NCI-H748 (cell line): ENCODE measurements at regions not wholly inside any gene's neighbourhood (a gene's known extent, or its start where the extent isn't known, plus 50 kb on each side); places are given as distances from the start of the nearest gene placed in this dataset.
"Not testable (repeated sequence)": the region's sequence is repeated elsewhere in the genome, so short reads cannot be mapped to it uniquely, and the experiment has no call there.

Source experiments
- DNase-seq: peaks from one replicate; lab custom pipeline; 2025; ENCODE audit not compliant: unreplicated experiment; lab: John Stamatoyannopoulos, UW

DNA sequence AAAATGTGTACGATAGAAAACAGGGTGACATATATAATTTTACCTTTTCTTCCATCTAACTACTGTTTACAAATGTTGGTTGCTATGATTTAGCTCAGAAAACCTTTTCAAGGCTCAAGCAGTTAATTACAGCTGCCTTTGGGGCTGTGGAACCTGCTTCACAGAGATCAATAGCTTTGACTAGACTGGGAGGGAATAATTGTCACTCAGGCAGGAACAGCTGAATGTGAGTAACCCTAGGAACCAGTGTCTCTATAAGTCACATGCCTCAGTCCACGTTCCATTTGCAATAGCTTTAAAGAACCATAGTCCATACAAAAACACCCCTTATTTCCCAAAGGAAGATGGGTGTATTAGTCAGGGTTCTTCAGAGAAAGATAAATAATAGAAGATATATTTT lies 306.8 kb upstream of the ERCC4 start:
- DNase-seq = peak; percentile 8

DNA sequence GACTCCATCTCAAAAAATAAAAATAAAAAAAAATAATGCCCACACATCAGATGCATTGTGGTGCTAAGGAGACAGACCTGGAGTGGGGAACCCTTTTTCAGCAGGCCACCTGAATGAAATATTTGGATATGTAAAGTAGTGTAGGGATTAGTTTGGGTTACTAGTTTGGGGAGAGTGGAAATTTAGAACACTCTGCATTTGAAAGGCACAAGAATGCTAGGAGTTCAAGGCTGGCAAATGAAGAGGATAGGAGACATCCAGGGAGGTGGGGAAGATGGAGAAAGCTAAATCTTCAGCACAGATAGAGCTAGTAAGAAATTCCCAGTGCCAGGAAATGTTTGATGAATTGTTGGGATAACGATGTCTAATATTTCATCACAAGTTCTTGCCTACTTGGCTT lies 298.3 kb upstream of the ERCC4 start:
- no peak for DNase-seq

DNA sequence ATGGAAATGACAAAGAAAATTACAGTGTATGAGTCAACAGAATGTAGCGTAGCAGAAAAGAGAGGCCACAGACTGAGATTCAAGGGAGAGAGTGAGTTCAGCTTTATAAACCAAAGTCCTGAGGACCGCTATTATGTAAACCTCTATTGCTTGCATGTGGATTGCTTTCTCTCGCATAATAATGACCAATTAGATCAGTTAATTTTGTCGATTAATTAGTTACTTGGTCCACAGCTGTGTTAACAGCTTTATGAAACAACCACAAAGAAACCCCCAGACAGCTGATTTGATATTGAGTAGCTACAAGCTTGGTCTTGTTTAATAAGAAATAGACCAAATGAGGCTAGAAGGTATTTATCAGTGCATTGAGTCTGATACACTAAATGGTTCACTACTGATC lies 291.8 kb upstream of the ERCC4 start:
- DNase-seq = no peak

DNA sequence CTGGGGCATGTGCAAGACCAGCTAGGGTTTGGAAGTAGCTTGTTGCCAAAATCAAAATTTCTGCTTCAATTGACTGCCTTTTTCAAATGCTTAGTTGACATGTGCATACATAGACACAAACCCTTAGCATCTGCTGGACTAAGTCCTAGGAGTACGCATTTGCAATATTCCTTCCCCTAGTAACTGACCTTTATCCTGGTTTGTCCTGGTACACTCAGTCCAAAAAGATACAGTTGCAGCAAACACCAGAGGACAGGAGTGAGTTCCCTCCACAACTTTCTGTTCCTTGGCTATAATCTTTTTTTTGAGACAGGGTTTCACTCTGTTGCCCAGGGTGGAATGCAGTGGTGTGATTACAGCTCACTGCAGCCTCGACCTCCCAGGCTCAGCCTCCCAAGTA lies 290.2 kb upstream of the ERCC4 start:
- DNase-seq = no peak

DNA sequence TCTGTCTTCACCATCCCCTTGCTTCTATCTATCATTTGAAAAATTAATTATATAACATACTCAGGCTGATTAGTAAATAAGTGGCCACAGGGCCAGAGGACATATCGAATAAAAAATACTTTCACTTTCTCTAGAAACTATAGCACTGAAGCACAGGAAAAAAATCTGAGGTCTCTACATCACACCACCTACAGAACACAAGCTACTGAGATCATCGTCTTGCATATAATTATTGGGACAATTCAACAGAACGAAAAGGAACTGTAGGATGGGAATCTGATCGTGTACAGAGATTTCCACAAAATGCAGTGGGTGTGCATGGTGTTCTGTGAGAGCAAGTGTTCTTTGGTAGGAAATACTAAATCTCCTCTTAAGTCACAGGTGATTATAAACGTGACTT lies 289.6 kb upstream of the ERCC4 start:
- no peak for DNase-seq

DNA sequence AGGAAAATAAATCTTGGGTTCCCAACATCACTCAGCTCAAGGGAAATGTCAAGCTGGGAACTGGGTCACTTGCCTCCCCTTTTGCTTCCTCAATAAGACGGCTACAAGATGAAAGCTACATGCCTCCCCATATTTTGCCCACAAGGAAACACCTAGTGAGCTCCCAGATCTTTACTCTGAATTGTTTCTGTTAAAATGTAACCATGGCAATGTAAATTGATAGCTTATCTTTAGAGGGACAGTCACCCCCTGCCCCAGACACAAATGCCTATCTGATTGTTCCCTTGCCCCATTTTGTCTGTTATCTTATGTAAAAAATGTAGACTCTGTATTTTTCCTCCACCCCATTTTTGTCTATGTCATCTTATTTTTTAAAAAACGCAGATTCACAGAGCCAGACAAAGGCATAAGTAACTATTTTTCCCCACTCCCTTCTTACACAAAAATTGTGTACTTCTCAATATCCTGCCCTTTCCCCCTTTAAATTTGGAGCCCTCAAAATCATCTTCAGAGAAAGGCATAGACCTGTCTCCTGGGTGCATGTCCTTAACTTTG lies 288.7 kb upstream of the ERCC4 start:
- no peak for DNase-seq

DNA sequence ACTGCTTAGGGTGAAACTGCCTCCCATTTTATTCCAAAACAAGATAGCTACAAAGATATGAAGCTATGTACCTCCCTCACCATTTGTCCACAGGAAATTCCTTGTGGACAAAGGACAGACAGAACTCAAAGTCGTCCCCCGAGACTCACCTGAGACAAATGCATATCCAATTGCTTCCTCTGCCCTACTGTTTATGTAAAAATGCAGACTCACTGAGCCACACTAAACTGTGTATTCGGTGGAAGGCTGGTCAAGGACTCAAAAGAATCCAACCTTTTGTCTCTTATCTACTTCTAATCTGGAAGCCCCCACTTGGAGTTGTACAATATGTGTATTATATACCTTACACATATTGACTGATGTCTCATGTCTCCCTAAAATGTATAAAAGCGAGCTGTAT lies 288.0 kb upstream of the ERCC4 start:
- no peak for DNase-seq

DNA sequence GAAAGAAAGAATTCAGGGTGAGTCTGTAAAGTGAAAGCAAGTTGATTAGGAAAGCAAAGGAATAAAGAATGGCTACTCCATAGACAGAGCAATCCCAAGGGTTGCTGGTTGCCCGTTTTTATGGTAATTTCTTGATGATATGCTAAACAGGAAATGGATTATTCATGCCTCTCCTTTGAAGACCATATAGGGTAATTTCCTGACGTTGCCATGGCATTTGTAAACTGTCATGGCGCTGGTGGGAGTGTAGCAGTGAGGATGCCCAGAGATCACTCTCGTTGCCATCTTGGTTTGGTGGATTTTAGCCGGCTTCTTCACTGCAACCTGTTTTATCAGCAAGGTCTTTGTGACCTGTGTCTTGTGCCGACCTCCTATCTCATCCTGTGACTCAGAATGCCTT lies 287.4 kb upstream of the ERCC4 start:
- not testable (repeated sequence) for DNase-seq

DNA sequence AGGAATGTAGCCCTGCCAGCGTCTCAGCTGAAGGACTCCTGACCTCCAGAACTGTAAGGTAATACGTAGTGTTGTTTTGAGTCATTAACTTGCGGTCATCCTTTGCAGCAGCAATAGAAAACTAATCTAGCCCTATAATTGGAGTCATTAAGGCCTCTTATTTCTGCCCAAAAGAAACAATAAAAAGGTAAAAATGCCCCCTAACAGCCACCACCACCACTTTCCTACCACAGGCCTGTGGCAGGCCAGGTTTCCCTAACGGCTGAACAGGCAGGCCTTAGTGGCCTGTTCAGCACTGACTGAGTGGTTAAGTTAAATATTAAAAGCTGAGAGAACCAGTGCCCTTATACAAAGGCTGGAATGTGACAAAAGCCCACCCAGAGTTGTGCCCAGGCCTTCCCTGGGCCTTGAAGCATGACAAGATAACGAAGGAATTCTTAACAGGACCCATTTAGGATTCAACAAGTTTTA lies 286.5 kb upstream of the ERCC4 start:
- no peak for DNase-seq

DNA sequence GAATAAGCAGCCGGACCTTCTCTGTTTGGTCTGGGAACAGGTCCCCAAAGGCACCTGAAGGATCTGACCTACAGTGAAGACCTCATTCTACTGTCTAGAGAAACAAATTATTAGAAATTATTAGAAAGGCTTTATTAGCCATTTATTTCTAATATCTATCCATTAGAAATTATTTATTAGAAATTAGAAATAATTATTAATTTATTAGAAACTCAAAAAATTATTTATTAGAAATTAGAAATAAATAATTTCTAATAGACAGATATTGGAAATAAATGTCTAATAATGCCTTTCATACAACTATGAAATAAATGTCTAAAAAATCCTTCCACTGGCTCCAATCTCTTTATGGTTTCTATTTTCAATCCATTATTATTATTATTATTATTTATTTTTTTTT lies 285.7 kb upstream of the ERCC4 start:
- no peak for DNase-seq

DNA sequence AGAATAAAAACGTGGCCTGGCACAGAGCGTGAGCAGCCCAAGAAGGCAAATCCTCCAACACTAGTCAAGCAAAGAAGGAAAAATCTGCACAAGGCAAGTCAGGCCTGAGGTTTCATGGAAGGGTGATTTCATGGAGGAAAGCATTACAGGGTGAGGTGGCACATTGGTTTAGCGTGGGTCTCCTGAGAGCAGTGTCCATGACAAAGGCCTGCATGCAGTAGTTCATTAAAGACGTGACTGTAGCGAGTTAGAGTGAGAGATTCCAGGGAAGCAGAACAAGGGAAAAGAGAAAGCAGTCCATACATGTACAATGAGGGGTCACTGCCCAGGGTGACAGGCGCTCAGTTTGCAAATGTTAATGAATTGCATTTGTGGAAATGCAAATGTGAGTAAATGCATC lies 285.0 kb upstream of the ERCC4 start:
- no peak for DNase-seq

DNA sequence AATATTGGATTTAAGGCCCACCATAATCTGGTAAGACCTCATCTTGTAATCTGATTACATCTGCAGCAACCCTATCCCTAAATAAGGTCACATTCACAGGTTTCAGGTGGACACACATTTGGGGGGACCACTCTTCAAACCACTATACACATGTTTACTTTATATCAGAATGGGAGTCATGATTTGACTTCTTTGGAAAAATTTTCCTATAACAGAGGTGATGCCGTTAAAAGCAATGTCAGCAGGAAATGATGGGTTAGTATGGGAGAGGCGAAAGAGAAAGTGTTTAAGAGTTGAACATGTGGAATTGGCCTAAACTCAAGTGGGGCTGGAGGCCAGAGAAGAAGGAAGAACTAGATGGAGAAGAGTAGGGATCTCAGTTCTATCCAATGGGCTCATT lies 281.7 kb upstream of the ERCC4 start:
- no peak for DNase-seq

DNA sequence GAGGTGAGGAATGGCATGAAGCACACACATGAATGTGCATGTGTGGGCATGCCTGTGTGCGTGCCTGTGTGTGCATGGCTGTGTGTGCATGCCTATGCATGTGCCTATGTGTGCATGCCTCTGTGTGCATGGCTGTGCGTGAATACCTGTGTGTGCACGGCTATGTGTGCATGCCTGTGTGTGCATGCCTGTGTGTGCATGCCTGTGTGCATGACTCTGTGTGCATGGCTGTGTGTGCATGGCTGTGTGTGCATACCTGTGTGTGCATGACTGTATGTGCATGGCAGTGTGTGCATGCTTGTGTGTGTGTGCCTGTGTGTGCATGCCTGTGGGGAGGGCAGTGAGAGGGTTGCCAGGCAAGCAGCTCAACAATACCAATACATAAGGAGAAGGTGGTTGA lies 276.5 kb upstream of the ERCC4 start:
- no peak for DNase-seq

DNA sequence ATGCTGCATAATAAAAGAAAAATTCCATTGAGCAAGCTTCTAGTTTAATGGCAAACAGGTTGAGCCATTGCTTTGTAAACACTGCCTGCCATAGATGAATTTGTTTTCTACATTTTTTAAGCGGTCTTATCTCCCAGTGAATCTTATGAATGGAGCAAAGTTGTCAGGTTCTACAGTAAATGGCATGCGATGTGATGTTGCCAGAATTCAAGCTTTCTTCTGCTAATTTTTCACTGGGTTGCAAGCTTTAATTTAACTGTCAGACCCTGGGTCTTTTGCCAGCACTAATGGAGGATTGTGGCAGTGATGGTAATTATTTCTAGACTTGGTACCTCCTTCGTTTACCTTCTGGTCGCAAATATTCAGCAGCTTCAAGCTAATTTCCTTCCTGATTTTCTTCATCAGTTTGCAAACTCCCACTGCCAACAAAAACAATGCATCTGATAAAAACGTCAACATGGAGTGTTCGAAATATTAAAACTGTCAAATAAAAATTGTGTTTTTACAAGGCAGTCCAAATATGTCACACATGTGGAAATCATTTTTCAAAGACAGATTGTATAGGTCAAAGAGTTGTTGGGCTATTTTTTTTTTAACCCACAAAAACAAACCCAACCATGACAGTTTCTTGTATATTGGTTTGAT lies 274.2 kb upstream of the ERCC4 start:
- DNase-seq = no peak

DNA sequence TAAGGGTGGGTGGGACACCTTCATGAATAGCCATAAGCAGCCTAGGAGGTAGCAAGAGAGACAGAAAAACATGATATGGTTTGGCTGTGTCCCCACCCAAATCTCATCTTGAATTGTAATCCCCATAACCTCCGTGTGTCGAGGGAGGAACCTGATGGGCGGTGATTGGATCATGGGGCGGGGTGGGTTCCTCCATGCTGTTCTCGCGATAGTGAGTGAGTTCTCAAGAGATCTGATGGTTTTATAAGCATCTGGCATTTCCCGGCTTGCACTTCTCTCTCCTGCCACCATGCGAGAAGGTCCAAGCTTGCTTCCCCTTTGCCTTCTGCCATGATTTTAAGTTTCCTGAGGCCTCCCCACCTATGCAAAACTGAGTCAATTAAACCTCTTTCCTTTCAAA lies 259.1 kb upstream of the ERCC4 start:
- DNase-seq = no peak

DNA sequence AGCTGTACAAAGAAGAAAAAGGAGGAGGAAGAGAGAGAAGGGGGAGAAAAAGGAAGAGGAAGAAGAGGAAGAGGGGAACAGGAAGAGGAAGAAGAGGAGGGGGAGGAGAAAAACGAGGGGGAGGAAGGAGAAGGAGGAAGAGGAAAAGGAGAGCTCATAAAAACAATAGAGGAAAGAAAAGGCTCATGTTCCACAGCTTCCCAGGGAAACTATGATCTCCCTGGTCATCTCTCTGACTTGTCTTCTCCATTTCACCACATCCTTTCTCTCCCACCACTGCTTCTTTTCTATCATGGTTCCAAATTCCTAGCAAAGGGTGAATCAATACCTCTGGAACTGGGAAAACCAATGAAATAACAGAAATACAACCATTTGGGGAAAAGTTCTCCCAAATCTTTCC lies 254.1 kb upstream of the ERCC4 start:
- no peak for DNase-seq

DNA sequence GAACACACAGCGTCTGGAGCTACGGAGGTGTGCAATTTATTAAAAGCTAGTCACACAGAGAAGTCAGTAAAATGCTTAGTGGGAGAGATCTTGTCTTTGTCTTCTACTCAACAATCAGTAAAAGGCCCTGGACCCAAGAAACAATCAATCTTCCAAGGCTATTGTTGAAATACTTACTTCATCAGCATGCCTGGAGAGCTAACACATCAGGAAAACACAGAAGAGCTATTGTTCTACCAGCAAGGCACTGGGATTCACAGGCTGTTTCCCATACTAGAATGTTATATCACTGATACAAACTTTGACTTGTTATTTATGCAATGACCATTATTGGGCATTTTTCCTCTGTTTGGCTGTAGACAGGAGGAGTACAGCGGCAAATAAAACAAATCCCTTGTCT lies 247.8 kb upstream of the ERCC4 start:
- DNase-seq = no peak

DNA sequence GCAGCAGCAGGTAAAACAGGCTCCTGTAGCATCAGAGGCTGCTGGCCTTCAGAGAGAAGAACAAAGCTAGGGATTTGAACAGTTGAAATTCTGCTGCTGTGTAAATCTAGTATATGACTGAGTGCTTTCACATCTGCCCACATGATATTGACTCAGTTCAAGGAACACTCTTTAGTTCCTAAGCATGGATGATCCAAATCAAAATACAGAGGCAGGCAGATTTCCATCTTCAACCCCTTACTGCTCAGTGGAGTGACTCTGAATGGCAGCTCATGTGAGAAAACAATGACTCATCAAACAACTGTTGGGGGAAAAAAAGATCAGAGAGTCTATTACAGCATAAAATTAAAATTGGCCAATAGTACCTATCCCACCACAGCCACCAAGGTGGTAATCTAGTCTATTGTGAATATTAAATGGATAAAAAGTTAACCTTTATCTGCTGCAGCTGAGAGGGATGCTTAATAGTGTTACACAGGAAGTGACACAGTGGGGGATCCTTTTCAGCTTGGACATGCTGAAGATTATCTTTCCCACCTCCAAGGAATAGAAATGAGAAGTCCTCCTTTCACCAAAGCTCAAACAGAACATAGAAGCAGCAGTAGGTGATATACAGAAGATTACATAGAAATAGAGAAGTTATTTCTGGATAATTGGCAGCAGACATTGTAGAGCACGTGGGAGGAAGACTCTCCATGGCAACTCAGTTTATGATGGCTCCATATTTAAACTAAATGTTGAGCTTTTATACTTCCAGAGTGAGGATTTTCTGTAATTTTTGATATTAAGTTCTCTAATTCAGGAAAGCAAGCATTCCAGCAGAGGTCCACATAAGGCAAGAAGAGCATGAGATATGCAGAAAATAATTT lies 239.7 kb upstream of the ERCC4 start:
- DNase-seq = peak; percentile 2

DNA sequence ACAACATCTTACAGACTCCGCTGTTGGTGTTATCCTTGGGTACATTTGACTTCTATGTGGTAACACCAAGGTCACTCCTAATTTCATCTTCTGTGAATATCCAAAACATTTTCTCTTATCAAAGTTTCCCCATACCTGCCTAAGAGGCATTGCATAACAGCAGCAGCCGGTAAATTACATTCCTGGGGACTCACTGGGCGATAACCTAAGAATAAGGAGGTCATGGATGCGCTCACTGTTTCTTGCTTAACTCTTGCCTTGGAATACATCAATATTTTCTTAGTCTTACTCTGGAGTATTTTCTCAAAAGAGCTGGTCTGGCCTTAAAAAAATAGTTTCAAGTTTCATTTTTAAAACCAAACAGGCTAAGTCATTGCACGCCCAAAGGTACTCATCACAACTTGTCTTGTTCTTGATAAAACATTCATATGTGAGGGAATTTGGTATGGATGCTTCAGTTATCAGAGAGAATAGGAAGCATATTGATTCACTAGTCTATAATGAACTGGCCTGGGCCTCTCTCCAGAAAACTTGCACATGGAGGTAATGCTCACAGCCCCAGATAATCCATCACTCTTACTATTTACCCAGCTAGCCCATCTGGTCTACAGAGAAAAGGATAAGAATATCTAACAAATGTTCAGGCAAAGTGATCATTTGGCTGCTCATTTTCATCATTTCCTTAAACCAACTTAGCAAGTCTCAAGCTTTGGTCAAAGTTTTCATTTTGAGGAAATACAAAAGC lies 235.0 kb upstream of the ERCC4 start:
- no peak for DNase-seq

DNA sequence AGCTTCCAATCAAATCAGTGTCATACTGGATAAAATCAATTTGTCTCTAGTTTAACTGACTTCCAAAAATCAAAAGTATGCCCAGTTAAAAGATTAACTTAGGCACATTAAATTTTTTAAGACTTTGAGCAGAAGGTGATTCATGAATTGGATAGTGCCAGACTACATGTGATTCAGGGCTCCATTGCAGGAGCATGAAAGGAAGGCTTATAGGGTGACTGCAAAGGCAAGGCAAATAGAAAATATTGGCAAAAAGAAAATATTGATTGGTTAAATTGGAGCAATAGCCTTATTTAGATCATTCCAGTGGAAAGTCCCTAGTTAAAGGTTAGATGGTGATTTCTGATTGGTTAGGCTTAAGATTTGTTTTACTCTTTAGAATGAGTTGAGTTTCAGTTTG lies 223.9 kb upstream of the ERCC4 start:
- DNase-seq = no peak

DNA sequence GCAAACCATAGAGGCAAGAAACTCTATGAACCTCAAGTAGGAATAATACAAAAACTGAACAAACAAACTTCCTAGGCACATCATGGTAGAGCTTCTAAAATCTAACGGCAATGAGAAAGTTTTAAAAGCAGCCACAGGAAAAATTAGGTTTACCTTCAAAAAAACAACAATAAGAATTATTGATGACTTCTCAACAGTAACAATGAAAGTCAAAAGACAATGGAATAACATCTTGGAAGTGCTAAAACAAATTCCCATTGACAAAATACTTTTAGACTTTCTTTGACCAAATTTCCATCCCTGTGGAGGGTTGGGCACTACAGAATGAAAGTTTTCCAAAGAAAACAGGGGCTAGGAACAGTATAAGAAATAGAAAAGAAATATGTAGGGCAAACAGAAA lies 222.9 kb upstream of the ERCC4 start:
- no peak for DNase-seq

DNA sequence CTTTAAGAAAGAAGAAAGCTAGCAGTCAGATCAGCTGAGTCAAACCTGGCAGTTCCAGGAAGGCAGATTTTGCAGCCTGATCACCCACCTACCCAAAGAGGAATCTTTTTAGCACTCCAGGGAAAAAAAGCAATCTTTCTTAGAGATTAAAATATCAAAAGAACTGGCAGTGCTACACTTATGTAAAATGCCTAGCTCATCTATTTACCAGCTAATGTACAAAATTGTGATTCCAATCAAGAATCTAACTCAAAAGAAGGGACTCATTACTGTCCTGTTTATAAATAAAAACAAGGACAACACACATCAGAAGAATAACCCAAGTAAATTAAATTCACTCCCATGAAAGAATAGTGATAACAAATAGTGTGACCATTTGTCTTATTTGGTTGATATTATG lies 222.4 kb upstream of the ERCC4 start:
- DNase-seq = no peak
